ENCODE measurements at regions not wholly inside any gene's neighbourhood (a gene's known extent, or its start where the extent isn't known, plus 50 kb on each side); places are given as distances from the start of the nearest gene placed in this dataset.

GRCh38 chr3:35969406-35969805, 330.1 kb downstream of the ARPP21 start:
- no peak for TF ChIP-seq CTCF (IDR thresholded peaks at IDR 0.05)
- no peak for TF ChIP-seq POLR2A (IDR thresholded peaks at IDR 0.05)

All from transverse colon (tissue), 3 donors.